22Rv1 (cell line): ENCODE measurements at regions not wholly inside any gene's neighbourhood (a gene's known extent, or its start where the extent isn't known, plus 50 kb on each side); places are given as distances from the start of the nearest gene placed in this dataset.

Source experiments
- ZFX ChIP-seq: fragments of 450-650 bp; IDR thresholded peaks from 2 replicates; pipeline ENCODE4 v1.6.1; 2017; ENCODE audit warnings: antibody characterized with exemption, borderline replicate concordance
- TF ChIP-seq, protein P1 (sequence below): fragments of 450-650 bp; IDR thresholded peaks from 2 replicates; pipeline ENCODE4 v1.5.1; 2017; ENCODE audit warnings: mild to moderate bottlenecking

DNA sequence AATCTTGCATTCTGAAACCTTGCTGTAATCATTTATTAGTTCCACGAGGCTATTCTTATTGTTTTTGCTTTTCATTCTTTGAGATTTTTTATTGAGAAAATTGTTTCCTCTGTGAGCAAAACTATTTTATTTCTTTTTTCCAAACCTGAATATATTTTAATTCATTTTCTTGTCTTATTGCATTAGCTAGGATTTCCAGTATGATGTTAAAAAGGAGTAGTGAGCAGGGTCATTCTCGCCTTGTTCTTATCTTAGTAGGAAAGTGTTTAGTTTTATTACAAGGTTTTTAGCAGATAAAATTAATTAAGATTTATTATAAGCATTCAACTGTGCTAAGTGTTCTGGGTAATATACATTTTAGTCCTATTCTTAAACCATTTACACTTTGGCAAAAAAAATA is 214.6 kb upstream of the KLF6 start:
- TF ChIP-seq, protein P1, sequence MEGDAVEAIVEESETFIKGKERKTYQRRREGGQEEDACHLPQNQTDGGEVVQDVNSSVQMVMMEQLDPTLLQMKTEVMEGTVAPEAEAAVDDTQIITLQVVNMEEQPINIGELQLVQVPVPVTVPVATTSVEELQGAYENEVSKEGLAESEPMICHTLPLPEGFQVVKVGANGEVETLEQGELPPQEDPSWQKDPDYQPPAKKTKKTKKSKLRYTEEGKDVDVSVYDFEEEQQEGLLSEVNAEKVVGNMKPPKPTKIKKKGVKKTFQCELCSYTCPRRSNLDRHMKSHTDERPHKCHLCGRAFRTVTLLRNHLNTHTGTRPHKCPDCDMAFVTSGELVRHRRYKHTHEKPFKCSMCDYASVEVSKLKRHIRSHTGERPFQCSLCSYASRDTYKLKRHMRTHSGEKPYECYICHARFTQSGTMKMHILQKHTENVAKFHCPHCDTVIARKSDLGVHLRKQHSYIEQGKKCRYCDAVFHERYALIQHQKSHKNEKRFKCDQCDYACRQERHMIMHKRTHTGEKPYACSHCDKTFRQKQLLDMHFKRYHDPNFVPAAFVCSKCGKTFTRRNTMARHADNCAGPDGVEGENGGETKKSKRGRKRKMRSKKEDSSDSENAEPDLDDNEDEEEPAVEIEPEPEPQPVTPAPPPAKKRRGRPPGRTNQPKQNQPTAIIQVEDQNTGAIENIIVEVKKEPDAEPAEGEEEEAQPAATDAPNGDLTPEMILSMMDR = no peak
- no peak for TF ChIP-seq ZFX
